ENCODE measurements at regions not wholly inside any gene's neighbourhood (a gene's known extent, or its start where the extent isn't known, plus 50 kb on each side); places are given as distances from the start of the nearest gene placed in this dataset.

DNA sequence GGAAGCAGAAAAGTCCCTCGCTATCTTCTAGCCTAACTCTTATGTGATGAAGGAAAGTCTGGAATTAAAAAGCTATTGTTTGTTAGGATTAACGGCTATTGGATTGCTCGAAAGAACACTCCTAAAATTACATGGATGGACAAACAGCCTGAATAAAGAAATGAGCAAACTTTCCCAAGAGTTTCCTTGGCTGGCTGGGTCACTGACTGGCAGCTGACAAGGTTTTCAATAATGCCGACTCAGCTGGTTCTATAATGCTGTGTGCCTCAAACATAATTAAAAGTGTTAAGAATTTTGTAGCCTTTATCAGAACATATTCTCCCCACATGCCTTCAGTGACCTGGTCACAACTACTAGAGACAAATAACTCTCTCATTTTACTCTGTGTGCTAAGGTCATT is 142.9 kb upstream of the ADAMTS9 start:
- CTCF ChIA-PET: no interaction called here
- POLR2A ChIA-PET: no interaction called here

GRCh38 chr3:64829331-64829730 is 141.5 kb upstream of the ADAMTS9 start:
- ChIA-PET CTCF (no interaction called here), POLR2A (no interaction called here)

DNA sequence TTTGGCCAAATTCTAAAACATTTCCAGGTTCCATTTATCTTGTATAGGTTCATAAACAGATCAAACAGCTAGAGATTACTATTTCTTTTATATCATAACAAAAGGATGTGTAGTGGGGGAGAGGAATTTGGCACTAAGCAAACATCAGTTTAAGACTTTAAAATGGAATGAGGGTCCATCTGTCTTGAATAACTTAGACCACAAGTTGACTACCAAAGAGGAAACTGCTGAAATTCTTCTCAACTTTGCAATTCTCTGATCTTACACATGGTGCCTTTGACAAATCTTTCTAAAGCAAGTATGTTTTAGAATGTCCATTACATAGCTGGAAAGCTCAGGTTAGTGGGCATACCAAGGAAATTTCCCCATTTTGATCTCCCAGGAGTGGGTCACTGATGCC is 140.5 kb upstream of the ADAMTS9 start:
- ChIA-PET POLR2A (no interaction called here), CTCF (no interaction called here)

DNA sequence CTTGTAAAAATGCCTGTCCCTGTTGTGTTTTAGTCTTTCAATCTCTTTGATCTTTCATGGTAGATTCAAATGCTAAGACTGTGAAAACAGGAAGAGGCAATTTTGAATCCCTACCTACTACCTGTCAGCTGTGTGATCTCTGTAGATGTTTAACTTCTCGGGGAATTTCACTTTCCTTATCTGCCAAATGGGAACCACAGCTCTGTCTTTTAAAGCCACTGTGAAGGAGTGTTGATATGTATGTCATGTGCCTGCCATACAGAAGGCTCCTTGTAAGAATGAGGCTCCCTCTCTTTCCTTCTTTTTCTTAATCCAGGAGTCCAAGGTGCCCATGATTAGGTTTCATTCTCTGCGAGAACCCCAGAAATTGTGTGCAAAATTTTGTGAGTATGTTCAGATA is 139.6 kb upstream of the ADAMTS9 start:
- CTCF ChIA-PET: no interaction called here

DNA sequence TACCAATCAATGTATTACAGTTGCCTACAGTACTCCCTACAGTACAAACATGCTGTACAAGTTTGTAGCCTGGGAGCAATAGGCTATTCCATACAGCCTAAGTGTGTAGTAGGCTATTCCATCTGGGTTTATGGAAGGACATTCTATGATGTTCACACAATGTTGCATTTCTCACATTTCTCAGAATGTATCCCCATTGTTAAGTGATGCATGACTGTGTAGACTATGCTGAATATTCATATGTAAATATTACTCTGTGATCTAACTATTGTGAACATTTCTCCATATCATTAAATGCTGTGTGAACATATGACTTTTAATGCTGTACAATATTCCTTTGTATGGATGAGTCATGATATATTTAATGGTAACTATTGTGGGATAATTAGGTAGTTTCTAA is 139.2 kb upstream of the ADAMTS9 start:
- ChIA-PET POLR2A (no interaction called here), CTCF (no interaction called here)

More for the DNA sequence above, 139.6 kb upstream of the ADAMTS9 start:
- POLR2A ChIA-PET: no interaction called here

DNA sequence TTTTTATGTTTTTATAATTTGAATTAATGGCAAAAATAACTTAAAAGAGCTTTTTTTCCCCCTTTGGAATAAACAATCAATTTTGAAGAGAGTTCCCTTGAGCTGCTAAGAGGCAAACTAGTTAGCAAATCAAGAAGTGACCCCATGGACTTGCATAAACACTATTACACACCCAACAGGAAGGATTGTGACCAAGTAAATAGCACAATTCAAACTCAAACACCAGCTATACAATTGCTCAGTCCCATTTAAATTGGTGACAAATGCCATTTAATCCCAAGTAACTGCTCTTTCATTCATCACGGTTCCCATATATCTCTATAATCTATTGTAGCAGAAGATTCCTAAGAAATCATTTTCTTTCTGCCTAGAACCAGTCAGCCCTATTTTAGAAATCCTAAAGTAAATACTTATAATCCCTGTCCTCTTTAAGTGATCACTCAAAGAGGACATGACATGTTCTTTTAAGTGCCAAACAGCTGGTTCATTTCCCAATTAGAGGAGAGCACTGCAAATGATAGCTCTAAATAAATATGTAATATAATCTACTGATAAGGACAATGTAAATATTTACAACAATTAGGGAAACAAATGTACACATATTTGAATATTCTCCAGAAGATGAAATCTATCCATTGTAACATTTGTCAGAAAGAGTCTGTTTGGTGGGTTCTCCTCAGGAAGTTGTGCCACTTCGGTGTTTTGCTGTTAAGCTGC is 137.8 kb upstream of the ADAMTS9 start:
- ChIA-PET POLR2A (no interaction called here), CTCF (no interaction called here)

DNA sequence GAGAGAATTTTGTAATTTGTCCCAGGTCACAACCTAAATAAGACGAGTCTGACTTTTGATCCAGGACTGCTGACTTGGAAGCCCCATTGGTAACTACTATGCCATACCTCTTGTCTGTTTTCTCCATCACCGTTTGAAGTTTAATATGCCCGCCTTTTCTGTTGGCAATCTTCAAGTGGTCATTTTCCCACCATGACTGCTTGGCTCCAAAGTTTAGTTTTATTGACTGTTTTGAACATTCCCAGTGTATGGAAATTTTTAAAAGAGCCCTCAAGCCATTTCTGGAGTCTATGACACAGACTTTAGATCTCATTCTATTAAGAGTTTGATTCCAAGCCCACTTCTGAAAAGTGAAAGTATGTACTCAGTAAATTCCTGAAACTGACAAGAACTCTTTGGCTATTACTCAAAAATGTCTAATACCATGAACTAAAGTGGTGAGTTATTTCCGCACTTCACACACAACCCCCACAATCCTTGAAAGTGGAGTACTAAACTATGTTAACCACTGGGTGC is 136.7 kb upstream of the ADAMTS9 start:
- CTCF ChIA-PET: no interaction called here
- POLR2A ChIA-PET: no interaction called here

GRCh38 chr3:64818196-64818595 is 130.4 kb upstream of the ADAMTS9 start:
- CTCF ChIA-PET: no interaction called here
- POLR2A ChIA-PET: no interaction called here

DNA sequence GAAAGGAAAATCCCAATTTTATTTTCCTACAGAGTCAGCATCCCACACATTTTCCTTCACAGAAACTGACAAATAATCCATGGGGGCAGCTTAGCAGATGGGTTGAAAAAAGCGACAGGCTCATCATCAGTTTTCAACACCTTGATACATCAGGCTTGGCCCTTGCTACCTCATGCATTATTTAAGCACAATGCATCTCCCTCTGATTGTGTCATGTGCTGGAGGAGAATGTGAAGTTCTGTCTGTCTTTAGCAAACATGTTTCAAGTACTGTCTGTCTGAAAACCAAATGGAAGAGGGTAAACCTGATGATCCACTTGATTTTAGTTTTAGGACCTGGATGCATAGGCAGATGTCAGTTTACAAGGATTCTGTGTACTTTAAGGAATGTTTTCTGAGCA is 128.6 kb upstream of the ADAMTS9 start:
- ChIA-PET CTCF (no interaction called here), POLR2A (no interaction called here)

GRCh38 chr3:64815789-64816188 is 128.0 kb upstream of the ADAMTS9 start:
- ChIA-PET POLR2A (no interaction called here), CTCF (no interaction called here)

- POLR2A ChIA-PET: no interaction called here
- CTCF ChIA-PET: no interaction called here
These were observed 127.4 kb upstream of the ADAMTS9 start for GRCh38 chr3:64815195-64815631.

DNA sequence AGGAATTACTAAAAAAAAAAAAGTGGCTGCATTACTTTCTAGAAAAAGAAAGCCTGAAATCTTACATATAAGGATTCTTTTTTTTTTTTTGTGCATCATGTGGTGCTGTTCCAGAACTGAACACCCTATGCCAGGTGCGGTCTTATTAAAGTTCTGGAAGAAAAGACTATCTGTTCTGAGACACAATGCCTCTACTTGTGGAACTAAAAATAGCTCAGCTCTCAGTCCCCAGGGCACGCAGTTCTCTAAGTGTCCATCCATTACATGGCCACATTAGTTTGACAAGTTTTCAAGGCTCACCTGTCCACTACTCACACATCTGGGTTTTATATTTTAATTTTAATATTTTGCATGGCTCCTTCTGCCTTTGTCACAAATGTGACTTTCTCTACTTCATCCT is 126.6 kb upstream of the ADAMTS9 start:
- POLR2A ChIA-PET: no interaction called here
- CTCF ChIA-PET: no interaction called here

- ChIA-PET CTCF (no interaction called here), POLR2A (no interaction called here)
These were observed 125.5 kb upstream of the ADAMTS9 start for GRCh38 chr3:64813326-64813725.

GRCh38 chr3:64809086-64809485 is 121.3 kb upstream of the ADAMTS9 start:
- ChIA-PET POLR2A (no interaction called here), CTCF (no interaction called here)

DNA sequence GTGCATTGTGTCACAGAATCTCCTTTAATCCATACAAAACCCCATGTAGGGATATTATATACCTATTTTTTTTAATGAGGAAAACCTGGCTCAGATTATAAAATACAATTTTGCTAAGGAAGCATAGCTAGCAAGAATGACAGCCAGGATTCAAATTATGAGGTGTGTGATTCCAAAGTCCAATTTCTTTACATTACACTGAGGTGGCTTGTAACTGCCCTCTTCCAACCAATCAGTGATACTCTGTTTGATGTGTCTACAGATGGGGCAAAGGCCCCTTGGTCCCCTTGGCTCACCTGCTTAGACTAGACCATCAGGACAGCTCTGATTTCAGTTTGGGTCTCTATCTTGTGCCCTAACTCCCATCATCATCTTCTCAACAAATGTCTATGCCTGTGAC is 120.3 kb upstream of the ADAMTS9 start:
- POLR2A ChIA-PET: no interaction called here
- CTCF ChIA-PET: no interaction called here

- ChIA-PET POLR2A (no interaction called here), CTCF (no interaction called here)
These were observed 119.1 kb upstream of the ADAMTS9 start for GRCh38 chr3:64806668-64807605.

- CTCF ChIA-PET: no interaction called here
- POLR2A ChIA-PET: no interaction called here
These were observed 118.2 kb upstream of the ADAMTS9 start for GRCh38 chr3:64805978-64806377.

DNA sequence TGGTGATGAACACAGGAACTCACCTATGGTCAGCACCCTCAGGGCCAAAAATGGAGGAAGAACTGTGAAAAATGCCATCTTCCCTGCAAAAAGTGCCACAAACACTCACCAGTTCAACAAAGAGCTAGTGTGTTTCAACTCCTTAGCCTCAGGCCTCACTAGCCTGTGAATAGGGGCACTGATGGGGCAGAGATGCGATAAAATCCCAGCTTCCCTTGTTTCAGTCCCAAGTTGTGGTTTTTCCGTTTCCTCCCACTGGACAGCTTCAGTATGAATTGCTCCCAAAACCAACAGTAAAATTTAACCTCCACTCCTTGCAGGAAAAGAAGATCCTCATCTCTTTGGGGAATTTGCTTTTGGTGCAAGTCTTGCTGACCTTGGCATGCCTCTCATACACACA is 117.4 kb upstream of the ADAMTS9 start:
- POLR2A ChIA-PET: no interaction called here
- CTCF ChIA-PET: no interaction called here

- CTCF ChIA-PET: no interaction called here
These were observed 115.7 kb upstream of the ADAMTS9 start for GRCh38 chr3:64803469-64803868.

GRCh38 chr3:64802460-64802859 is 114.7 kb upstream of the ADAMTS9 start:
- ChIA-PET CTCF (no interaction called here), POLR2A (no interaction called here)

More at GRCh38 chr3:64803469-64803868, 115.7 kb upstream of the ADAMTS9 start:
- POLR2A ChIA-PET: no interaction called here

DNA sequence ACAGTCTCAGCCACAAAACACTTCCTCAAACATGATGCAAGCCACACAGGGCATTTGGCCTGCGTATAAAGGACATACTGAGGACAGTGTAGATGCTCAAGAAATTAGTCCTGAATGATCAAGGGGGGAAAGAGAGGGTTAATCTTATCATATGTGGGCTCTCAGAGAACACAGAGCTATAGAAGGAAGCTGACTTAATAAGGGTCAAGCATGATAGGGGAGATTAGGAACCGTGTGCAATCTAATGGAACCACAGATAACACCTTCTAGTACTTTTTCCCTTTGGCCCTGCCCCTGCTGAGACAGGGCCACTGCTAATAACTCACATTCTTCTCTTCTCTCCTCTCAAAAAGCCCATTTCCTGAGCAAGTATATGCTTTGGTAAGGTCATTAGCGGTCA is 114.1 kb upstream of the ADAMTS9 start:
- ChIA-PET POLR2A (no interaction called here), CTCF (no interaction called here)

DNA sequence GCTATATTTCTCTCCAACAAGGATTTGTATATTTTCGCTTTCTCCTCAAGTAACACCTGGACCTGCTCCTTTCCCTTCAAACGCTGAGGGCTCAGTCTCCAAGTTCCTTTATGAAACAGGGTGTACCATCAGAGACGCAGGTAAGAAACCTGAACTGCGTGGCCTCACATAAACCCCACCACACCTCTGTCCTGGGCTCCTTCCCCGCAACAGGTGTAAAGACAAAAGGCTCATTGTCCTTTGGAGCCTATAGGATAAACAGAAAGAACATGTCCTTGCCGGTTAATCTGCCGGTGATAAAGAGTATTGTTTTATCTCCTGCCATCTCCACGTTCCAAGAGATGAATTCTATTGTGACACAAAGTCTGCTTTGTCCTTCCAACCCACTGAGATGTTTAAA is 111.8 kb upstream of the ADAMTS9 start:
- POLR2A ChIA-PET: no interaction called here
- CTCF ChIA-PET: no interaction called here

Measured in activated CD8-positive, alpha-beta memory T cell treated with anti-CD3 and anti-CD28 coated beads for 36 hours (primary cell).